ENCODE measurements at regions not wholly inside any gene's neighbourhood (a gene's known extent, or its start where the extent isn't known, plus 50 kb on each side); places are given as distances from the start of the nearest gene placed in this dataset.

DNA sequence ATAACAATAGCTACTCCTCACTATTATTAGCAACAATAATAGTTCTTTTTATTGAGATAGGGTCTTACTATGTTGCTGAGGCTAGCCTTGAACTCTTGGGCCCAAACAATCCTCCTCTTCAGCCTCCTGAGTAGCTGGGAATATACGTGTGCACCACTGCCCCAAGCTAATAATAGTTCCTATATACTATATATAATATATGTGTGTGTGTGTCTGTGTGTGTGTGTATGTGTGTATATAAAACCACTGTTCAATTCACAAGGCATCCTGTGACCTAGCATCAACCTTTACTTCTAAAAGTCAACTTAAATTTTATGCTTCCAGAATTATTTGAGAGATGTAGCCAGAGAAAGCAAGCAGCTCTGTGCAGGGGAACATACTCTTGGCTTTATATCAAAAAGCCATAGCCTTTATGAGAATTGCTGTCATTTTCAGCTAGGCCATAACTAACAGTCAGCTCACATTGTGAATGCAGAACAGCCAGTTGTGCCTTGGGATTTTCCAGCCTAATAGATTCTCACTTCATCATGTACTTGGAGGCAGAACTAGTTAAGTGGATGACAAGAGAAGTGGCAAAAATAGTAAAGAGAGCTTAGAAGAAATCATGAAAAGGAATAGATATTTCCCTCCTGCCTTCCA, 665.5 kb downstream of the NYAP2 start:
- Histone ChIP-seq H3K27ac (replicated peaks) (no peak overlapping the region), H3K27me3 (ENCODE audit: insufficient read depth, poor library complexity, severe bottlenecking) (no peaks in the 10 kb centered on the region), H3K4me3 (replicated peaks; ENCODE audit: insufficient read depth, low read length) (no peak overlapping the region)
- DNase-seq (ENCODE audit: low read depth in 1 of 2, low spot score in 1 of 2) = no peak
- TF ChIP-seq, protein P1, sequence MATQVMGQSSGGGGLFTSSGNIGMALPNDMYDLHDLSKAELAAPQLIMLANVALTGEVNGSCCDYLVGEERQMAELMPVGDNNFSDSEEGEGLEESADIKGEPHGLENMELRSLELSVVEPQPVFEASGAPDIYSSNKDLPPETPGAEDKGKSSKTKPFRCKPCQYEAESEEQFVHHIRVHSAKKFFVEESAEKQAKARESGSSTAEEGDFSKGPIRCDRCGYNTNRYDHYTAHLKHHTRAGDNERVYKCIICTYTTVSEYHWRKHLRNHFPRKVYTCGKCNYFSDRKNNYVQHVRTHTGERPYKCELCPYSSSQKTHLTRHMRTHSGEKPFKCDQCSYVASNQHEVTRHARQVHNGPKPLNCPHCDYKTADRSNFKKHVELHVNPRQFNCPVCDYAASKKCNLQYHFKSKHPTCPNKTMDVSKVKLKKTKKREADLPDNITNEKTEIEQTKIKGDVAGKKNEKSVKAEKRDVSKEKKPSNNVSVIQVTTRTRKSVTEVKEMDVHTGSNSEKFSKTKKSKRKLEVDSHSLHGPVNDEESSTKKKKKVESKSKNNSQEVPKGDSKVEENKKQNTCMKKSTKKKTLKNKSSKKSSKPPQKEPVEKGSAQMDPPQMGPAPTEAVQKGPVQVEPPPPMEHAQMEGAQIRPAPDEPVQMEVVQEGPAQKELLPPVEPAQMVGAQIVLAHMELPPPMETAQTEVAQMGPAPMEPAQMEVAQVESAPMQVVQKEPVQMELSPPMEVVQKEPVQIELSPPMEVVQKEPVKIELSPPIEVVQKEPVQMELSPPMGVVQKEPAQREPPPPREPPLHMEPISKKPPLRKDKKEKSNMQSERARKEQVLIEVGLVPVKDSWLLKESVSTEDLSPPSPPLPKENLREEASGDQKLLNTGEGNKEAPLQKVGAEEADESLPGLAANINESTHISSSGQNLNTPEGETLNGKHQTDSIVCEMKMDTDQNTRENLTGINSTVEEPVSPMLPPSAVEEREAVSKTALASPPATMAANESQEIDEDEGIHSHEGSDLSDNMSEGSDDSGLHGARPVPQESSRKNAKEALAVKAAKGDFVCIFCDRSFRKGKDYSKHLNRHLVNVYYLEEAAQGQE (IDR thresholded peaks at IDR 0.05; ENCODE audit: insufficient replicate concordance, low read depth) = no peak

DNA sequence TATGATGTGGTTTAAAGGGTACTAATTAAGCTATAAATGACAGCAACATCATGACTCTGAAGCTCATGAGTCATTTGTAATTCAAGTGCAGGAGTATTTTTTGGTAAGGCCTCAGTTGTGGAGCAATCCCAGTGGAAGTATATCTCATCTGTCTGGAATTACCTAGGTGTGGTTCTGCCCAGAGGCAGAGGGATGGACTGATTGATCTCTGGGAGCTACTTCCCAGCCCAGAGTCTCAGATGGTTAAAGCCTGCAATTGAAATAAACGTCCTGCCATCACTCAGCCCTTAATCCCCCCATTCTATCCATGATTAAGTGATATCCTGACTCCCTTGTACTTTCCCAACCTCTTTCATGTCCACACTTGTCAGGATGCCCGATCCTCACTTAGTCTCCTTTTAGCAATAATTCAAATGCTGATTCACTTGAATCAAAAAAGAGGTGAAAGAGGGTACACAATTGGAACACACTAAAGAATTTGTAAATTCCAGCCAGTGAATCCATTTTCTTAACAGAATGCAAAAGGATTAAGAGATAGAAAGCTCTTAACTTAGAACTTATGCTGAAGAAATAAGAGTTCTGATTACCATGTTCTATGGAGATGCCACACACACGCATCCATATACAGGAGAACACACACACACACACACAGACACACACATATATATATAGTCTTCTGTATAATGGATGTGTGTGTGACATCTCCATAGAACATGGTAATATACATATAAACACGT, 664.4 kb downstream of the NYAP2 start:
- Histone ChIP-seq H3K4me3 (replicated peaks; ENCODE audit: insufficient read depth, low read length) (no peak overlapping the region), H3K27me3 (ENCODE audit: insufficient read depth, poor library complexity, severe bottlenecking) (no peaks in the 10 kb centered on the region), H3K27ac (replicated peaks) (no peak overlapping the region)
- no peak for DNase-seq (ENCODE audit: low read depth in 1 of 2, low spot score in 1 of 2)
- TF ChIP-seq POLR2AphosphoS5 (IDR thresholded peaks at IDR 0.05; ENCODE audit: low read depth) (no peak), SPI1 (IDR thresholded peaks at IDR 0.05; ENCODE audit: borderline replicate concordance, low read depth) (no peak), GABPA (IDR thresholded peaks at IDR 0.05; ENCODE audit: low read depth) (no peak)
- TF ChIP-seq, protein P2, sequence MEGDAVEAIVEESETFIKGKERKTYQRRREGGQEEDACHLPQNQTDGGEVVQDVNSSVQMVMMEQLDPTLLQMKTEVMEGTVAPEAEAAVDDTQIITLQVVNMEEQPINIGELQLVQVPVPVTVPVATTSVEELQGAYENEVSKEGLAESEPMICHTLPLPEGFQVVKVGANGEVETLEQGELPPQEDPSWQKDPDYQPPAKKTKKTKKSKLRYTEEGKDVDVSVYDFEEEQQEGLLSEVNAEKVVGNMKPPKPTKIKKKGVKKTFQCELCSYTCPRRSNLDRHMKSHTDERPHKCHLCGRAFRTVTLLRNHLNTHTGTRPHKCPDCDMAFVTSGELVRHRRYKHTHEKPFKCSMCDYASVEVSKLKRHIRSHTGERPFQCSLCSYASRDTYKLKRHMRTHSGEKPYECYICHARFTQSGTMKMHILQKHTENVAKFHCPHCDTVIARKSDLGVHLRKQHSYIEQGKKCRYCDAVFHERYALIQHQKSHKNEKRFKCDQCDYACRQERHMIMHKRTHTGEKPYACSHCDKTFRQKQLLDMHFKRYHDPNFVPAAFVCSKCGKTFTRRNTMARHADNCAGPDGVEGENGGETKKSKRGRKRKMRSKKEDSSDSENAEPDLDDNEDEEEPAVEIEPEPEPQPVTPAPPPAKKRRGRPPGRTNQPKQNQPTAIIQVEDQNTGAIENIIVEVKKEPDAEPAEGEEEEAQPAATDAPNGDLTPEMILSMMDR (IDR thresholded peaks at IDR 0.05; ENCODE audit: insufficient read depth, low read length) = no peak
- TF ChIP-seq, protein P1 (IDR thresholded peaks at IDR 0.05; ENCODE audit: insufficient replicate concordance, low read depth) = no peak

DNA sequence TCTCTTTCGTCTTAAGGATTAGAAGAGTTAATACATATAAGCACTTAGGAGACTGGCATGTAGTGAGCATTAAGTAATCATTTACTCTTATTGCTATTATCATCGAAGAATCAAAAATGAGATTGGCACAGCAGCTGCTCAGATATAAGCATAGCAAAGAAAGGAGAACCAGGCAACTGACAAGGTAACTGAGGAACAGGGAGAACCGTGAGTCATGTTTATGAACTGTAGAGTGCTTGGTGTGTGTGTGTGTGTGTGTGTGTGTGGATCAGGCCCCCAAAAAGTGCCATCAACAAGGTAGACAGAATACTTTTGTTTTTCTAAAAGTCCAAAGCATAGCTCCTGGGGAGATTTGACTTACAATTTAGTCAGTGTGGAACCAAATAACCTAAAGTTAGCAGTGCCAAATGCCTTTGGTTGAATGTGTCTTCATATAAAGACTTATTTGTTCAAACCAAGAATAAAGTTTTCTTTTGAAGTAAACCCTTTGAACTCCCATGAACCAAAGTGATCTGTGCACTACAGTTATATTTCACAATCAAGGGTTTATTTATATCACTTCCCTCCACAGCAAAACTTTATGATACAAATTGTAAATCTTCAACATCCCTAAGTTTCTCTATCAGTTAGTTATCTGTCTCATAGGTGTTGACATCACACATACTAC, 660.6 kb downstream of the NYAP2 start:
- peak; percentile 7 to 22 for DNase-seq (ENCODE audit: low read depth in 1 of 2, low spot score in 1 of 2)
- TF ChIP-seq SPI1 (IDR thresholded peaks at IDR 0.05; ENCODE audit: borderline replicate concordance, low read depth) (peak; percentile 23; the same call in 1 of the 2 replicates), POLR2AphosphoS5 (IDR thresholded peaks at IDR 0.05; ENCODE audit: low read depth) (no peak)
- TF ChIP-seq, protein P1 (IDR thresholded peaks at IDR 0.05; ENCODE audit: insufficient replicate concordance, low read depth) = no peak
- Histone ChIP-seq H3K27me3 (ENCODE audit: insufficient read depth, poor library complexity, severe bottlenecking) (no peaks in the 10 kb centered on the region), H3K27ac (replicated peaks) (peak overlapping the region; percentile 24), H3K4me3 (replicated peaks; ENCODE audit: insufficient read depth, low read length) (no peak overlapping the region)

DNA sequence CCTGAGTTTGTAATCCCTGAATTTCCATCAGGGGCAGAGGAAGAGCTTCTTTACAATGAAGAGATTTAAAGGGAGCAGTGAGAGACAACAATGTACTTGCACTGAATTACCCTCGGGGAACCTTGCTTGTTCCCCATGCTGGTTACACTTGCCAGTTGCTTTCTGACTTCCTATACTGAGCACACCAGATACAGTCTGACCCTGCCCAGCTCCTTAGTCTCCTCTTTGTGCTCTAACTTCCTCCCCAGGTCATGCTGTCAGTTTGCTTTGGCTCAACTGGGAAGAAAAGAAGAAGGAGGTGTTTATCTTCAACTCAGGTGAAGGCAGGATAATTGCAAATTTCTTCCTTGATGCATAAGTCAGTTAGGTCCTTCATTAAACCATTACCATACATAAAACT, 658.4 kb downstream of the NYAP2 start:
- Histone ChIP-seq H3K27ac (replicated peaks) (peak overlapping the region; percentile 34; the same call in 1 of the 2 replicates), H3K4me3 (replicated peaks; ENCODE audit: insufficient read depth, low read length) (no peak overlapping the region), H3K27me3 (ENCODE audit: insufficient read depth, poor library complexity, severe bottlenecking) (no peaks in the 10 kb centered on the region)
- DNase-seq (ENCODE audit: low read depth in 1 of 2, low spot score in 1 of 2) = peak; percentile 38 to 66
- peak; percentile 66; the same call in 1 of the 2 replicates for TF ChIP-seq SPI1 (IDR thresholded peaks at IDR 0.05; ENCODE audit: borderline replicate concordance, low read depth)
- TF ChIP-seq, protein P2 (IDR thresholded peaks at IDR 0.05; ENCODE audit: insufficient read depth, low read length) = no peak
- no peak for TF ChIP-seq GABPA (IDR thresholded peaks at IDR 0.05; ENCODE audit: low read depth)
- TF ChIP-seq, protein P1 (IDR thresholded peaks at IDR 0.05; ENCODE audit: insufficient replicate concordance, low read depth) = no peak
- no peak for TF ChIP-seq POLR2AphosphoS5 (IDR thresholded peaks at IDR 0.05; ENCODE audit: low read depth)
